Forelimb muscle (tissue), 1 donor: ENCODE measurements at regions not wholly inside any gene's neighbourhood (a gene's known extent, or its start where the extent isn't known, plus 50 kb on each side); places are given as distances from the start of the nearest gene placed in this dataset.

ENCODE experiments used
- DNase-seq: peaks from one replicate; pipeline ENCODE4 v3.0.0-alpha.2; 2013; ENCODE audit warnings: low read depth

DNA sequence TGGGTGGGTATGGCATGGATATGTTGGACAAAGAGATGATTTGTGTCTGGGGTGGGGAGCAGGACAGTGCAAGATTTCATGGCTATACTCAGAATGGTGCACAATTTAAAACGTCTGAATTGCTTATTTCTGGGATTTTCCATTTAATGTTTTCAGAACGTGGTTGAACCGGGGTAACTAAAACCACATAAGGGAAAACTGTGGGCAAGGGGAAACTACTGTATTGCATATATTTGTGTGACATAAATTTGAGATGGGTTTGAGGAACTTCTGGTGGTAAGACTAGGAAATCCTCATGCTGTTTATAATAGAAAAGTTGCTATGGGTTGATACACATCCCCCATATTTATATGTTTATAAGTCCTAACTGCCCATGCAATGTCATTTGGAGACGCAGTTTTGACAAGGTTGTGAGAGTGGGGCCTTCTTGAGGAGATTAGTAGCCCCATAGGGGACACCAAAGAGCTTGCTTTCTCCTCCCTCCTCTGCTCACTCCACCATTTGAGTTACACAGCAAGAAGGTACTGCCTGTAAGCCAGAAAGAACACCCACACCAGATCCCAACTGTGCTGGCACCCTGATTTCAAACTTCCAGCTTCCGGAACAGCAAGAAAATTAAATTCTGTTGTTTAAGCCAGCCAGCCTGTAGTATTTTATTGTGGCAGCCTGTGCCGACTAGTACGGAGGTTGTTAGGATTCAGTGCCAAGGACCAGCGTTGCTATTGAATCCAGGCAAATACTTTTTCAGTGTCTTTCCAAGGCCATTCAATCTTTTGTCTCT, 2118.9 kb downstream of the MAT2B start:
- no peak for DNase-seq

DNA sequence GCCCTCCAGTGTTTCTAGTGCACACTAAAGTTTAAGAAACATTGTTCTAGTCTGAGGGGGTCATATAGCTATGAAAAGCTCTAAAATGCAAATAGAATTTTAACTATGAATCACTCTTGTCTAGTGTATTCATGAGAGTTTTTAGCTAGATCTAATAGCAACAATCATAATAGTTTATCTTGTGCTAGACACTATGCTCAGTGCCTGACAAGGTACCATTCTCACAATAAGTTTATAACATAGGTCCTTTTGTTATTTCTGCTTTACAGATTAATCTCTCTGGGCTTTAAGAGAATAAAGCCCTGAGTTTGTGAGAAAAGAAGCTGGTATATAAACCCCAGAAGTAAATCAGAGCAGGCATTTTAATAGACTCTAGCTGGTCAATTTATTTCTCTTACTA, 2120.7 kb downstream of the MAT2B start:
- no peak for DNase-seq

DNA sequence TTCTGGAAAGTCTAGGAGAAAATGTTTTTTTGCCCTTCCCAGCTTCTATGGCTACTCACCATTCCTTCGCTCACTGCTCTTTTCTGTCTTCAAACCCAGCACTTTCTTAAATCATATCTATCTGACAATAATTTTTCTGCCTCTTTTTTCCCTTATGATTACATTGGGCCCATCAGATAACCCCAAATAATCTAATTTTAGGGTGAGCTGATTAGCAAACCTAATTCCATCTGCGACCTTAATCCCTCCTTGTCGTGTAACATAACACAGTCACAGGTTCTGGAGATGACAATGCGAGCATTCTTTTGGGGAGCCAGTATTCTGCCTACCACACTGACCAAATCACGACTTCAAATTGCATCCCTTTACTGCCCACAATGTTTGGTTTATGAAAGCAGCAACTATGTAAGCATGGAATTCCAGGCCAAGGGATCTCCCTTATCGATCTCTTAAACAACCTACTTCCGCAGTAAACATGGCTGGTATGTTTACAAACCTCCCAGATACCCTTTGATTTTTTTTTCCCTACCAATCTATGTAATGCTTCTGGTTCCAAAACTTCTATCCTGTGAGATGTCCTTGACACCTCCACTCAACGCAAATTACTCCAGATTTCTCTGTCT, 2122.2 kb downstream of the MAT2B start:
- DNase-seq: no peak

DNA sequence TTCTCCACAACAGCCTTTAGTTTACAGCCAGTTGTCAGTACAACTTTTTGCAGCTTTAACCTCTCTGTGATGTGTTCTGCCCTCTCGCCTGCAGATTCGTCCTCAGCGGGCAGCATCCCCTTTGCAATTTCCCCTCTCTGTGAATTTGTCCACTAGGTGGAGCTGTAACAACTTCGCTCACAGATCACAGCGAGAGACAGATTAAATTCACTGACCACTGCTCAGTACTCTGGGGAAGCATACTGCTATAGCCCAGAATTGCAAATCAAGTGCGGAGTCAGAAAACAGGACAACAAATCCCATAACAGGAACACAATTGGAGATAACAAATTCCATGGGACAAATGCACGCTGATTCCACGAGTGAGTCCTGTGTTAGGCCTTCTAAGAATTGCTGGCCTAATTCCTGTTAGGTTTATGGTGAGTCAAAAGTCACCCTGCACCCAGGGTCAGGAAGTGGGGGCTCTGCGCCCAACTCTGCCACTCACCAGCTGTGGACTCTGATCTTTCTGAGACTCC, 2124.9 kb downstream of the MAT2B start:
- peak; percentile 61 for DNase-seq

- DNase-seq: no peak
These were observed 2125.8 kb downstream of the MAT2B start for GRCh38 chr5:165631235-165631634.

DNA sequence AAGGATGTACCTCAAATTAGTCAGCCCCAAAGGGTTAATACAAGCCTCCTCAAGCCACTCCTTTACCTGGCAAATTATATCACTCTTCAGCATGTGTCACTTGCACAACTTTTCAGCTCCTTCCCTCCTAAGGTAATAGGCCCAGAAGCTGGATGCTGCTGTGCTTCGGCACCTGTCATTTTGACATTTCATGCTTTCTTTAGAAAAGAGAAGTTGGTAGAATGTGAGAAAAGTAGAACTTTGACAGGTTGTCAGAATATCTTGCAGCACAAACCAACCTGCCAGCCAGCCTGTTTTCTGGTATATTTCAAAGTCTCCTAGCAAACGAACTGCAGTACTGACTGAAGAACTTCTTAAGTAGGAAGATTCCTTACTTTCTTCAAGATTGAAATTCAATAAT, 2136.9 kb downstream of the MAT2B start:
- no peak for DNase-seq

- no peak for DNase-seq
These were observed 2160.4 kb downstream of the MAT2B start for GRCh38 chr5:165665735-165666400.

- DNase-seq: no peak
These were observed 2168.1 kb downstream of the MAT2B start for GRCh38 chr5:165673499-165673898.

DNA sequence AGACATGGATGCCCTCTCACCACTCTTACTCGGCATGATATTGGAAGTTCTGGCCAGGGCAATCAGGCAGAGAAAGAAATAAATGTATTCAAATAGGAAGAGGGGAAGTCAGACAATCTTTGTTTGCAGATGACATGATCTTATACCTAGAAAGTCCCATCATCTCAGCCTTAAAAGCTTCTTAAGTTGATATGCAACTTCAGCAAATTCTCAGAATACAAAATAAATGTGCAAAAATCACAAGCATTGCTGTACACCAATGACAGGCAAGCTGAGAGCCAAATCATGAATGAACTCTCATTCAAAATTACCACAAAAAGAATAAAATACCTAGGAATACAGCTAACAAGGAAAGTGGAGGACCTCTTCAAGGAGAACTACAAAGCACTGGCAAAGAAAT, 2190.4 kb downstream of the MAT2B start:
- no peak for DNase-seq

DNA sequence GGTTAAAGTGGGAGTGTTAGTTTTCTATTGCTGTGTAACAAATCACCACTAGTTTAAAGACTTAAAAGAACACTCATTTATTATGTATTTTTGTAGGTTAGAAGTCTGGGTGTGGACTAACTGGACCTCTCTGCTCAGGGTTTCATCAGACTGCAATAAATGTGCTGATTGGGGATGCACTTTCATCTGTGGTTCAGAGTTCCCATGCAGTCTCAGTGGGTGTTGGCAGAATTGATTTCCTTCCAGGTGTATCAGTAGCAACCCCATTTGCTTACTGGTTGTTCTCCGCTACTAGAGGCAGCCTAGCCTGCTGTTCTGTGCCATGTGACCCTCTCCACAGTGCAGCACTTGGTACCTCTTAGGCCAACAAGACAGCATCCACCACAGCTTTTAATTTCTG, 2200.5 kb downstream of the MAT2B start:
- no peak for DNase-seq

DNA sequence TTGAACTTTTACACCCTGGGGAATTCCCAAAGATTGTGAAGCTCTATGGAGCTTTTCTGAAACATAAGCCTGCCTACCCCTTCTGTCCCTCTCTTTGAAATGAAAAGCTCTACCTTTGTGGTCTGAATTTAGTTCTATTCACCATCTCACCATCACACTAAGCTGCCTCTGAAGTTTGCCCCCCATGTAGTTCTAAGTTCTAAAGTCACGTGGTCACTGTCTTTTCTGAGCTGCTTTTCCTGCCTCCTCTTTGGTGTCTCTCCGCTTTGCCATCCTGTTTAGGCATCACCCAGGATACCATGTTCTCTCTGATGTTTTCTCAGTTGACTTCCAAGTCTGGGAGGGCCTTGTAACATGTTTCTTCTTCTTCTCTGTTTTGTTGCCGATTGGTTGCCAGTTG, 2206.6 kb downstream of the MAT2B start:
- DNase-seq: no peak

GRCh38 chr5:165714598-165714997, 2209.2 kb downstream of the MAT2B start:
- no peak for DNase-seq

GRCh38 chr5:165720901-165721300, 2215.5 kb downstream of the MAT2B start:
- DNase-seq: no peak

DNA sequence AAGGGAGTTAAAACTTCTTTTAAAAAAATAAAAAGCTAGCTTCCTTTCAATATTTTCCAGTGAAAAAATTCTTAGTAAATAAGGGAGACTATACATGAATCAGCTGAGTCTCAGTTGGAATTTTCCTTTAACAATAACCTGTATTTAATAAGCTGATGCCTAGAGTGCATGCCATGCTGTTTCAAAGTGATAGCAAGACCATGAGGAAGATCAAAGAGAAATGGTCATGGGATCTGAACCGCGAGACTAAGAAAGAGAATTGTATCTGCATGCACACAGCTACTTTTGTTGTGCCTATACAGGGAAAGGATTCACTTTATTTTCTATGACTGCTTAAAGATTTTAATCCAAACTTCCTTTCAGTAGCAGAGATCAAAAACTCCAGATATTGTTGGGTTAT, 2217.0 kb downstream of the MAT2B start:
- DNase-seq: no peak

- DNase-seq: no peak
These were observed 2218.5 kb downstream of the MAT2B start for GRCh38 chr5:165723931-165724330.

DNA sequence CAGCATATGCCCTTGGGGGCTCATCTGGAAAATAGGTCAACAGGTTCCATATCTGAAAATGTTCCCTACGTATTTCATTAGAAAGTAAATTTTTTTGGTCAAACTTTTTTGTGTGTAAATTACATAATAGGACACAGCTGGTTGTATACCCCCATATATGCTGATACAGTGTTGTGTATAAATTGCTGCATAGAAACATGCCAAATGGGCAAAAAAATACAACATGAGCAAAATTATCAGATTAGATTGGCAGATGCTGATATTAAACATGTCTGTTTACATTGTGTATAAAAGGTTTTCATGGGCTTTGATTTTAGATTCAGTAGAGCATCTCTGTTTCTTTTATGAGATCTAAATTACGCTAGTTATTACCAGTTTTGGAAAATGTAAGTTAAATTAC, 2223.0 kb downstream of the MAT2B start:
- no peak for DNase-seq

DNA sequence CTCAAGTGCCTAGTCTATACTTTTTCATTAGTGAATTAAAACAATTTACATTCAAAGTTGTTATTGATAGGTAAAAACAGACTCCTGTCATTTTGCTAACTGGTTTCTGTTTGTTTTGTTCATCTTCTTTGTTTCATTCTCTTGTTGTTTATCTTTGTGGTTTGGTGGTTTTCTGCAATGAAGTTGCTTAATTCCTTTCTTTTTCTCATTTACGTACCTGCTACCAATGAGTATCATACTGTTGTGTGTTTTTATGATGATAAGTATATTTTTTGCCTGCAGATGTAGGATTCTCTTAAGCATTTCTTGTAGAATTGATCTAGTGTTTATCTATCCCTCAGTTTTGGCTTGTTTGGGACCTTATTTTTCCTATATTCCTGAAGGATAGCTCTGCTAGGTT, 2230.0 kb downstream of the MAT2B start:
- no peak for DNase-seq

- no peak for DNase-seq
These were observed 2233.8 kb downstream of the MAT2B start for GRCh38 chr5:165739079-165739741.

DNA sequence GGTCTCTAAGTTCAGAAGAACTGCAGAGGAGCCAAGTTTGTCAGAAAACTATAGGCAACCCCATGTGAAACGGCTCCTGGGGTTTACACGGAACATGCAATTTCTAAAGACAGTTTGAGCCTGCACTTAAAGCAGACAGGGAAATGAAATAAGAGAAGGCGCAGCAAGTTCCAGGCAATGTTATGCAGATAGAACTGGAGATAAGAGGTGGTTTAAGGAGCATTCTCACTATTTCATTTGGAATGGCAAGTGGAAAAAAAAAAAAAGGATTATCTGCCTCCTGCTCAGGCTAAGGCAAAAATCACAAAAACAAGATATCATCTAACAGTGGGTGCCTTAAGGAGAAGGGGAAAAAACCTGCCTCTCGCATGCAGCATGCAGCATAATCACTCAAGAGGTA, 2252.4 kb downstream of the MAT2B start:
- DNase-seq: no peak

- DNase-seq: no peak
These were observed 2269.7 kb downstream of the MAT2B start for GRCh38 chr5:165775111-165775510.

DNA sequence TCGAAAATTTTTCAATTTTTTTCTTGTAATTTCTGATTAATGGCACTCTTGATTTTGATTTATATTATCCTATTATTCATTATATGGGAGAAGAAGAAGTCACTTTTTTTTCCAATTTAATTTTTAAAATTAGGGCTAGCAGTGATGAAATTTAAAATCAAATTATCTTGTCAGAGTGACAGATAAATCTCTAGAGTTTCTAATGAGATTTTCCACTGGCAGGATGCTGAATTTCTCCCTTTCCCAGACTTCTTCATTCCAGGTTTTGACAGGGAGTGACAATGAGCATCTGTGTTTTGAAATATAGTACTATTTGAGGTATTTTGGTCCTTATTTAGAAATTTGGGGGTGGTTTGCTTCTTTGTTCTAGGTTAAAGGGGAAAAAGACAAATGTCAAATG, 2274.1 kb downstream of the MAT2B start:
- no peak for DNase-seq

DNA sequence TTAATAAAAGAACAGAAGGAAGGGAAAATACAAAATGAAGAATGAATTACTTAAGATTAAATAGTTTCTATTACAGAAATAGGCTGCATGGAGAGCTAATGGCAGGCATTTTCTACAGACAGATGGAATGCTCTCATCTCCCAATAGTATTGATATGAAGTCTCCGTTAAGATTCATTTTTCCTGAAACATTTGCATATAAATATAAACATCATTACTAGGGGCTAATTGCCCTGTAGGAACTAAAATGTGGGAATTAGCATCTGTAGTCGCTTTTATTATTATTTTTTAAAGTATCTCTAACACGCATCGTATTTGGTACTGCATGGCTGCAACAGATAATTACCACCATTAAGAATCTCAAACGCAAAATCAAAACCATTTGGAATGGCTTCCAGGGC, 2275.5 kb downstream of the MAT2B start:
- DNase-seq: no peak
